A172 (cell line): ENCODE measurements at regions not wholly inside any gene's neighbourhood (a gene's known extent, or its start where the extent isn't known, plus 50 kb on each side); places are given as distances from the start of the nearest gene placed in this dataset.
"Not testable (repeated sequence)": the region's sequence is repeated elsewhere in the genome, so short reads cannot be mapped to it uniquely, and the experiment has no call there.

Experiments used
- DNase-seq: peaks from one replicate; pipeline ENCODE4 v3.0.0-alpha.2; 2015; ENCODE audit warnings: low spot score

DNA sequence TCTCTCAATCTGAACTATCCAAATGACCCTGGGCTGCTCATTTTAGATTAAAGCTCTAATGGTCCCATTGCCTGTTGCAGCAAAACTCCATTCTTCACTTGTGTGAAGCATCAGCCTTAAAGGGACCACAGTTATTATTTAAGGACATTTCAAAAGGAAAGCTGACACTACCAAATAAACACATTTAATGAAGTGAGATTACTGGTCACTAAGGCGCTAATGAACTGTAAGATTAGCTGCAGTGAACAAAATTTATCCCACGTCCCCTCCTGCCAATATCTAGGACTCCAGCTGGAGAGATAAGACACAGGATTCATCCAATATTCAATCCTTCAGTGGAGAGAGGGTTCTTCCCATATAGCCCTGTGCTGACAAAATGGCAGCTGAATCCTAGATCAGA, 1029.2 kb upstream of the SEL1L start:
- no peak for DNase-seq

DNA sequence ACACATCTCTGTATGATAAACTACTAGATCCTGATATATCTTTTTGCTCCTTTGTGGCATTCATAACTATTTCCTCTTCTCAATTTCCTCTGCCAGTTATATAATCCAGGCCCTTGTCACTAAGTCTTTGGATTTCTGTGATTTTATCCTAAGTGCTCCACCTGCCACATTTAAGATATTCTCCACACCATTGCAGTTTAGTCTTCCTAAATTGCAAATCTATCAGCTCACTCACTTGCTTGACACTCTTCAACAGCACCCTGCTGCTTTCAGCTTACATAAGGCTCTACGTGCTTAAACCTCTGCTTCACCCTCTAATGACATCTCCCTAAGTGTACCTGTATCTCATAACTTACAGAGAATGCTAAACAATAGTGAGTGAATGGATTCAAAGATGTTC, 1032.2 kb upstream of the SEL1L start:
- no peak for DNase-seq

DNA sequence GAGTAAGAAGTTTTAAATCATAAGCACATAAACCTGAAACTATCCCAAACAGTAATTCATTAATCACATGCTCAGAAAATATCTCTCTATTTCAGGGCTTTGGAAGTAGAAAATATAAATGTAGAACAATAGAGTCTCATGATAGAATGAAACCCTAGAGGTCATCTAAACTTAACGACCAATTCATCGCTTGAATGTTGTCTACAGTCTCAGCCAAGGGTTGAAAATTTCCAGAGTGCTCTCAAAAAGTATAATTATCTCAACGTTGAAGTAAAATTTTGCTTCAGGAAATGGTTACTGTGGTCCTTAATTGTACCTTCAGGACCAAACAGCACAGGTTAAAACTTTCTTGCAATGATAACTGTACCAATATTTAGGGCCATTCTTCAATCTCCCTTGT, 1053.6 kb upstream of the SEL1L start:
- DNase-seq, result no peak

DNA sequence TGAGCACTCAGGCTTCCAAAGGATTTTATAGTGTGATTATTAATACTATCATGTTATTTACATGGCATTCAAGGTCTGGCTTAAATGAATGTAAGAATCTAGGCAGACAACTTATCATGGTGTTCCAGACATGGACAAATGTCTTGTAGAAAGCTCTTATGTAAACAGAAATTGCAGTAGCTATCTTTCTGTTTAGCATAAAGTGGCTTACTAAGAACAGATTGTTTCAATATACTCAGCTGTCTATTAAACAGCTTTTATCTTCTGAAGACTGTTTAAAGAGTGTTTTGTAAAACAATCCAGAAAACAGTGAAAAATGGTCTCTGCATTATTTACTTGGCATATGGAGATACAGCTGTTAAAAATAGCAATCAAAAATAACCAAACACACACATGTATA, 1061.8 kb upstream of the SEL1L start:
- DNase-seq, result no peak

DNA sequence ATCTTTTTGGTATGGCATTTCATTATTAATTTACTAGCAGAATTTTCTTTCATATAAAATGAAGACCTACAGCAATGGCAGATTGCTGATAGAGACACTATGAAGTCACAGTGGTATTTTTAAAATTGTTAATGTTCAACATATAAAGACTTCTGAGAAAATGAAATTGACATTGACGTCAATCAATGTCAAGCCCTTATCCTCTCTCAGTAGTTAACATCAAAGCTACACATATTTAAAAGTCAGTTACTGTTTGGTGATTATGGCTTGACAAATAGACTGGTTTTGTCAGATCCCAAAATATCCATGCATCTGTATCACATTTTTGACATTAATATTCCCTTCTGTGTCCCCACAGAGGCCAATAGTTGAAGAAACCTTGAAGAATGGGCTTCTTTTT, 1069.1 kb upstream of the SEL1L start:
- no peak for DNase-seq

DNA sequence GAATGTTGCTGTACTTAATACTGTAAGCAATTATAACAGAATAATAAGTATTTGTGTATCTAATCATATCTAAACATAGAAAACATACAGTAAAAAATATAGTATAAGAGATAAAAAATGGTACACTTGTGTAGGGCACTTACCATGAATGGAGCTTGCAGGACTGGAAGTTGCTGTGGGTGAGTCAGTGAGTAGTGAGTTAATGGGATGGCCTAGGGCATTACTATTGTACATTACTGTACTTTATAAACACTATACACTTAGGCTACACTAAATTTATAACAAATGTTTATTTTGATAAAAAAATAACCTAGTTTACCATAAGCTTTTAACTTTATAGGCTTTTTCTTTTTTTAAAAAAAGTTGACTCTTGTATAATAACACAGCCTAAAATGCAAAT, 1071.2 kb upstream of the SEL1L start:
- no peak for DNase-seq

DNA sequence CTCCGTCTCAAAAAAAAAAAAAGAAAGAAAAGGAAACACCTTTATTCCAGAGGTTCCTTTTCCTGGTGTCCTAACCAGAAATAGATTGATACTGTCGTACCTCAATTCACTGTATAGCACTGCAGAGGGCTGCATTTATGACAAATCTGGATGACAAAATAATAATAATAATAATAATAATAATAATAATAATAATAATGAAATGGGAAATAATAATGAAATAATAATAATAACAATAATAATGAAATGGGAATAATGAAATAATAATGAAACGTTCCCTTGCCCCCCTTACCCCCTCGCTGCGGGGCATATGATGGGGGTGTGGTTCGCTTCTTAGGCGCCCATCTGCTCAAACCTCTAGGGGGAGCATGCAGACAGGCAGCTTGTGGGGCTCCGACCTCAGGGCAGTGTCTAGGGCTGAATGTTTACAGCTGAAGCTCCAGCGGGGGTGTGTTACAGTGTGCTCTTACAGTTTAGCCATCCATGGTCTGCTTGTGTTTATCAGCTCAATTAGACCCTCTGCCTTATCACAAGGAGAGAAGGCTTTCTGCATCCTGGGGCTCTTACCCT, 1088.3 kb upstream of the SEL1L start:
- DNase-seq, result no peak

DNA sequence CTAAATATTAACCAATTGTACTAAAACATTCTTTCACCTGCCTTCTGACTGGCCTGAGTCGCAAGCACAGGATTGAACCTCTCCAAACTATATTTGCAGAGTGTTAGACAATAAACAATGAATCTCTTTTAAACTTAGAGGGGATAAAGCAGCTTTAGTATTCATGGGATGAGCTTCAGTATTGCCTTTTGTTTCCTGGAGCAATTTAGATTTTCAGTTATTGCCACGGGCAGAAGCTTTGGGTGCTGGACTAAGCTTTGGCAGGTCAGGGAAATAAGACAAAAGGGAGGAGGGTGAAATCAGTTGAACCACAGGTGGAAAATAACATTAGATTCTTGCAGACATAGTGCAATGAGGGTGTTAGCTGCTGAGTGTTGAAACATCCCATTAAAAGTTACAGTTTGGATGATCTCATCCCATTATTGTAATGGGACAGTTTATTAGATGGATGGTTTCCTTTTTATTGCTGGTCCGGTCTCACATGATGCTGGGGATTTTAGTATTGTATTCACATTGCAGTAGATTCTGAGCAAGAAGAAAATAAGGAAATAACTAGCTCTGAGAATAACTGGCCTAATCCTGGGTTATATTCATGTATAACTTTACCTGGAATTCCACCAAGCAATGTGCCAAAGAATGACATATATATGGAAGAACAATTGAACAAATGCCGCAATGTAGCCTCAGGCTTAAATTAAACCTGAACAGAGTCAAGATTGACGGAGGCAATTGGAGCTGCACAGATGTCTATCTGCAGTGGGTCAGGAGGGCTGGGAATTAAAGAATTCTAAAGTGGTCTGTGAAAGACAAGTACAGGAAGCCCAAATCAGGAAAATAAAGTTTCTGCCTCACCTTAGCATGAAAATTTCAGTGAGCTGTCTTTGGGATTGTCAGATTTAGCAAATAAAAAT, 1092.8 kb upstream of the SEL1L start:
- DNase-seq, result peak; percentile 16

DNA sequence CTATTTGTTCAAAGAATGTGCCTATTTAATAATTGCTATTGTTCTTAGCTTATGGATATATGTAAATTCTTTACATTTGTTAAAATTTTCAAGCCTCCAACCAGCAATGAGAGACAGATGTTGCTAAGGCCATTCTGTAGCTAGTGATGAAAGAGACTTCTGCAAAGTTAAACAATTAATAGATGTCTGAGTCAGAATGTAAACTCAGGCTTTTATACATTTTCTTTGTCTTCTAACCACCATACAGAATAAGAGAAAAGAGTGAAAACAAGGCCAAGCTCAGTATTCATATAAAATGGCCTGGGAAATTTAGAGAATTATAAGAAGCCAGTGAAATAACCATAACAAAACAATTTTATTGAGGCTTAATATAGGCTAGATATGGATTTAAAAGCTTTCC, 1102.3 kb upstream of the SEL1L start:
- DNase-seq, result no peak

DNA sequence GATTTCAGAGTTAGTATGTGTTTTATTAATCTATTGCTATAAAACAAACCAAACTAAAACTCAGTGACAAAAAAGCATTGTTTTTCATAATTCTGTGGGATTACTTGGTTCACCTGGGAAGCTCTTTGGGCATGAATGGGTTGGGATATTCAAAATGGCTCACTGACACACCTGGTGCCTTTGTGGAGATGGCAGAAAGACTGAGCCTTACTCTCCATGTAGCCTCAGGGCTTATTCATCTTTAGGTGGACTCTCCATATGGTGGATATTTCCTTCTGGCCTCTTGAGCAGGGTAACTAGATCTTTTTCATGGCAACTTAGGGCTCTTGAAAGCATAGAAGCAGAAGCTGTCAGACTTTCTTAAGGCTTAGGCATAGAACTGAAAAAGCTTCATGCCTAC, 1102.8 kb upstream of the SEL1L start:
- no peak for DNase-seq

DNA sequence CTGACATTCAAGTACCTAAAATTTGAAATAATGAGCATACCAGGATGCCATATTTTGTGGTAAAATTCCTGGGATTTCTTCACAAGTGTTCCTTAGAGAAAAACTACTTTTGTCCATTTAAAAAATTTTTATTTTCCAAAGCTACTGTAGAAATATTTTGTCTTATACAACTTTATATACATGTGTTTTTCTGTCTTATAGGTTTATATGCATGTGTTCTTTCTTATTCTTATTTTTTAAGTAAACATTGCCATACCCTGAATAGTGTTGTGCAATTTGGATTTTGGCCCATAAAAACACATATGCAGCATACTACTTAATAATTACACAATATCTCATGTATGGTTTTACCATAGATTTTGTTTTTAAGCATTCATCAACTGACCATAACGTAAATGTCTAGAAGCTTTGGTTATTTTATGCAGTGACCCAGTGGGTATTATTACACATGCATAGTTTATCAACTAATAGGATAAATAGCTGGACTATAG, 1107.4 kb upstream of the SEL1L start:
- no peak for DNase-seq

DNA sequence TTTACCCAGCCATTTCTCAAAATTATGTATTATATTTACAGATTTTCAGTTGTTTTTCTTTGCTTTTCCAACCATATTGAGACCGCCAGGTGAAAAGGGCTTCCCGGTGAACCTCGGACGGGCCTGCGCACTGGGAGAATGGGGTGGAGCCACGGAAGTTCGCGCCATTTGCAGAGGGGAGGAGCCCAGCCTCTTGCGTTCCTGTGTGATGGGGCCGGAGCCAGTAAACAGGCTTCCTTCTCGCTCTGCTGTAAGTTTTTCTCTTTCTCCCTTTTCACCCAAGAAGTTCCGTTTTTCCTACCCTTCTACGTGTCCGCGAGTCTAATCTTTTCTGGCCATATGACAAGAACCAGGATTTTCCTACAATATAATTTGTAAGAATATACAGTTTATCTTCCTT, 1108.8 kb upstream of the SEL1L start:
- DNase-seq, result peak; percentile 48

DNA sequence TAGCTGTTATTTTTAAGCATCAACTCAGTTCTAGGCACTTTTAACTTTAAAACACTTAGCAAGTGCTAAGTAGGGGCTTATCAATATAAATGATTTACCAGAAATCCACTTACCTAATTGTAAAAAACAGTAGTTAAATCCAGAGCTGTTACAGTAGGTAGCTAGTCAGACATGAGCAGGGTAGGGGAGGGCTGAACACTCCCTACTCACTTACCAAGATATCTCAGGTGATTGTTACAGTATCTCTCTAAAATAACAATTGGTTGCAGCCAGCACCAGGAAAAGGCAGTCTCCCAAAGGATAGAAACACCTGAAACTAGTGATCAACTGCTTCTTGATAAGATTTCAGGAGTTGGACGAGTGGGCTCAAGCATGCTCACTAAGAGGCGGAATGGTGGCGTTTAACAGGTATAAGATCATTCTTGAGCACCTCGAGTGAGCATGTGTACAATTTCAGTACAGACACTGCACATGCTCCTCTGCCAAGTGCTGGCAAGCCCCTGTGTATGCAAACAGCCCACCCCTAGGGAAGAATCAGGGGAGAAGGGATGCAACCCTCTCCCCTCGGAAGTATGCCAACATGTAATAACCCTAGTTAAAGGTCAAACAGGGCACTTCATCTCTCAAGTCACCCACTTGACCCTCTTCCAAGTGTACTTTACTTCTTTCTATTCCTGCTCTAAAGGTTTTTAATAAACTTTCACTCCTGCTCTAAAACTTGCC, 1113.6 kb upstream of the SEL1L start:
- DNase-seq, result no peak

DNA sequence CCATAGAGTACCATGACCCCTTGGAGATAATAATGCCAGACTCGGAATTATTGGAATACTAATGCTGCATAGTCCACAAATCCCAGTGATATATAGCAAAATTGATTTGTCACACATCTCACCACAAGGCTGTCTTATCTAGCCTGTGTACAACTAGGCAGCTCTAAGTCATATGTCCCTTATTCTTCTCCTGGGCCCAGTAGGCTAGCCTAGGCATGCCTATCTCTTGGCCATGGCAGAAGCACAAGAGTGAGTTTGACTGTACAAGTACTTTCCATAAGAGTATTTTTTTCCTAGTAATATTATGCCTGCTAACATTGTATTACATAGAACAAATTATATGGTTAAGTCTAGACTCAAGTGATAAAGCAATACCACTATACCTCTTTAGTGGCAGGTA, 1122.1 kb upstream of the SEL1L start:
- DNase-seq, result no peak

DNA sequence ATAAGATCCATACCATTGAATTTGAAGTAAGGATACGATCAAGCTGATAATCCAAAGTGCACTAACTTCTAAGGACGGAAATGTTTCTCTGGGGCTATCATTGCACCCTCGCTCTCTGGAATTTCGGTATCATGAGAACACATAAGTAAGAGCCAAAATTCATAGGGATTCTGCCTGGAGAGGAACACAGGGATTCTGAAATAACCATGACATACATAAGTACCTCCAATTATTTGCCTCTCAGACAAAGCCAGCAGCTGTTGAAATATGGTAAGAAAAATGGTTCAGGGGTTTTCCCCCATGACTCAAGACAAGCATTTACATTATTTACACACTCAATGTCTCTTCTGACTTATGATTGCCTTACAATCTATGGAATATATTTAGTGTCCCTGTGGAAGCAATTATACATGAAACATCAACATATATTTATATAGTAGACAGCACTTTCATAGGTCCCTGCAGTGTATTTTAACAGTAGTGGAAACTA, 1123.6 kb upstream of the SEL1L start:
- DNase-seq, result no peak

DNA sequence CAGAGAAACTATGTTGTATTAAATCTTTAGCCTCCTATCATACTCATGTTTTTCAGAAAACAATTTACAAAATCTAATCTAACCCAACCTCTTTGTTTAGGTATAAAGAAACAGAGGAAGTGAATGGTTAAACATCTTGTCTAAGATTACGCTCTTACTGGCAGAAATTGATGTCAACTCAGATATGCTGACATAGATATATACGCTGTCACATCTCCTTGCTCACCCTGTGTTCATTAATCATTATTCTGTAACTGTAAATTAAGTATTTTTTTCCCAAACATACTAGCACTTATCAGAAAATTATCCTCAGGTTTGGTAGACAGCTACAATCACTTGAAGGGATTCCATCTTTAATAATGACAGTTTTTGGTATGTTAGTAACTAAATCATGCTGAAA, 1127.6 kb upstream of the SEL1L start:
- DNase-seq, result no peak

DNA sequence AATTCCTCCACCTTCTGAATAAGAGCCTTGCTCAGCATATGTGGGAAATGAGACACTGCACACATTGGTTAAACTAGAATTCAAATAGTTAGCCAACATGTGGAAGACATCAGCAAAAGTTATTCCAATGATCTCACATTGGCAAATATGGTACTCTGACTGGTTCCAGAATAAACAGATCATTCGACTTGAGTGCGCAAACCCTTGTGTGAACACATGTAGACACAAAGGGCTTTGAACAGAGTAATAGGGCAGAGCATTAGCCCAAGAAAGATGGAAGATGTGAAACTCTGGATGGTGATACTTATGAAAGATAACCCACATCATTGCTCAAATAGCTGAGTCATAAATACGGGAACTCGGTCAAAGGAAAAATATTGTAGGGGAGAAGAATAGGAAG, 1133.4 kb upstream of the SEL1L start:
- DNase-seq, result no peak

DNA sequence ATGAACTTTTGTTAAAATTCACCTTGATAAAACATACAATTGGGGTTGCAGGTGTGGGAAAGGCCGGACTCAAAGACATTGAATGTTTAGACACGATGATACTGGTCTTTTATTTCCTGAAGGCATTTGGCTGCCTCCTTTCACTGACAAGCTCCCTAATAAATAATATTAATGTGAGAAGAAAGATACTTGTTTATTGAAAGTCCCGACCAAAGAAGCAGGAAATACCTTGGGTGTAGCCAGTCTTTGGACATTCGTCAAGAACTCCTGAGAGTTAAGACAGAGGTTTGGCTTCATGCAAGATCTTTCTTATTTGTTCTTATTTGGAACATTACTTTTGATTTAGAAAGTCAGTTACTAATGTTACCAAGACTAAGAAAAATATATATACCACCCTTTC, 1133.8 kb upstream of the SEL1L start:
- DNase-seq, result no peak

DNA sequence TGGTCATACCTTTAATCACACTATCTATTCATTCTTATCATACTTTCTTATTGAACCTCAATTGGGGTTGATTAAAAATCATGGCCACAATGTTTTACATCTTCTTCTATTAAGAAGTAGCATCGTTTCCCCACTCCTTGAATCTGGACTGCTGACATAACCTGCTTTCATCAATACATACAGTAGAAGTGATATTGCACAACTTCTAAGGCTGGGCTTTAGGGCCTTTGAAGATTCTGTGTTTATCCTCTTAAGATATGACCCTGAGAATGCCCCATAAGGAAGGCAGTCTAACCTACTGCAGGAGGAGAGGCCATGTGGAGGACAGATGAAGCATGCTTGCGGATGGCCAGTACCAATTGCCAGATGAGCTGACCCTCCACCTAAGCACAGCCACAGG, 1142.8 kb upstream of the SEL1L start:
- no peak for DNase-seq

DNA sequence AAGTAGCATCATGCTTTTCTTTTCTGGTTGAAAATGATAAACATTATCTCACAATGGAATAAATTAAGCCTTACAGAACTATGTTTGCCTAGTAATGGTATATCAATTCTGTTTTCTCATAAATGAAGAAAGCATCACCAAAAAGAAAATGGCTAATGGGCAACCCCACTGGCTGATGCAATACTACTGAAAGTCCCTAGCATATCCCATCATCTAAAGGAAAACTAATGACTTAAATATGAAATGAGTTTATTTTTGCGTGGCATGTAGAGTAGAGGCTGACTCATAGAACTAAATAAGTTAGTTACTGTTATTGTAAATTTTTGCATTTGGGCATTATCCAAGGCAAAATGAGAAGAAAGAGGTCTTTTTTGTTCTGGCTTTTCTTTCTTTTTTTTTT, 1156.3 kb upstream of the SEL1L start:
- no peak for DNase-seq

DNA sequence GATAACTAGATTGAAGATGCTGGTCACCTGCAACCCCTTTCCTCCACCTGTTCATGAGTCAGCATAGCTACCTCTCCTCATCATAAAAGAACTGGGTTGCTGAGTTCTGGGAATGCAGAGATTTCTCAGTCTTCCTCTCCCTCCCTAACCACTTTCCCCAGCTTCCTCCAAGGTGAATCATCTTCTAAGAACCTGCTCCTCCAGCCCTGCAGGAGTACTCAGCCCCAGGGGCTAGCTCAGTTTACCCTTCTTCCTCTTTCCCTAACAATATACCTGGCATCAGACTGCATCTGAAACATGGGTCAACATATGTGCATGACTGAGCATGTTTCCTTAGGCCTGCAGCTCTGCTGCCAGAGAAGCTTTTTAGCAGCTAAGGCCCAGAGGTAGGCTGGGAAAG, 1157.5 kb upstream of the SEL1L start:
- DNase-seq, result not testable (repeated sequence)

DNA sequence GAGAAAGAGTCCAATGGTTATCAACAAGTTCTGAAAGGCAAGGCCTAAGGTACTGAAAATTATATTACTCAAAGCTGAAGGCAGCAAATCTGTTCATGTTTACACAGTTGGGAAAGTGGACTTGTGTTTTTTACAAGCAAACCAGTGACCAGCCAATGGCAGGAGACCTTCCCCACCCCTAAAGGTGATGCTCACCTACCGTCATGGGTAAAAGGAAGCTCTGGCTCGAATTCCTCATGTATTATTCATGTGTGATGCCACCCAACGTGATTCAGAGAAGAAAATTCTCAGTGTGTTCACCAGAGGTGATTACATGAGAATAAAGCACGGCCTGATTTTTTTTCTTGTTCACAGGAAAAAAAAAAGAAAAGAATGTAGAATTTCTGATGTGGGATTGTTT, 1161.2 kb upstream of the SEL1L start:
- DNase-seq, result no peak

DNA sequence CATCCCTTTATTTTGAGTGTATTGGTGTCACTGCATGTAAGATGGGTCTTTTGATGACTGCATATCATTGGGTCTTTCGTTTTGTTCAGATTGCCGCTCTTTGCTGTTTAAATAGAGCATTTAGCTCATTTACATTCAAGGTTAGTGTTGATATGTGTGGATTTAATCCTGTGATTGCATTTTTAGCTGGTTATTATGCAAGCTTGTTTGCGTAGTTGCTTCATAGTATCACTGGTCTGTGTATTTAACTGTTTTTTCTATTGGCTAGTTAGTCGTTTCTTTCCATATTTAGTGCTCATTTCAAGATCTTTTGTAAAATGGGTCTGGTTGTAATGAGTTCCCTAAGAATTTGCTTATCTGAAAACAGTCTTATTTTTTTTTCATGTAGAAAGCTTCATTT, 1170.6 kb upstream of the SEL1L start:
- no peak for DNase-seq
